22Rv1 (cell line): ENCODE measurements at regions not wholly inside any gene's neighbourhood (a gene's known extent, or its start where the extent isn't known, plus 50 kb on each side); places are given as distances from the start of the nearest gene placed in this dataset.

Experiments used
- ZFX ChIP-seq: fragments of 450-650 bp; IDR thresholded peaks from 2 replicates; pipeline ENCODE4 v1.6.1; 2017; ENCODE audit warnings: antibody characterized with exemption, borderline replicate concordance
- TF ChIP-seq, protein P1 (sequence below): fragments of 450-650 bp; IDR thresholded peaks from 2 replicates; pipeline ENCODE4 v1.5.1; 2017; ENCODE audit warnings: mild to moderate bottlenecking

DNA sequence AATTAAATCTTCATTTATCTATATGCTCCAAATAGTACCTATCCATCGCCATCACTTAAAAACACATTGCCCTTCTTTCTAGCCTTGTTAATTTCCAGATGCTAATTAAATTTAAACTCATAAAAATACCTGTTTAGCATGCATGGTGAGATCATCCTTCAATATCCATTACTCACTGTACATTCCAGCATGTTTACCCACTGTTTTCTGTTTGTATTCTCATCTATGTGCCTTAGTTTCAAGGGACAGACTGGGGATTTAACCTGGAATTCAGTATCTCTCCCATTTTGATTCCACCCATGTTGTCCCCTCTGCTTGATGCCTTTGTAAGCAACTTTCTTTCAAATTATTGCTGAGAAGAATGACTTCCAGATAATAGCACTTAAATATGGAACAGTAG is 208.0 kb downstream of the SPTSSA start:
- TF ChIP-seq, protein P1, sequence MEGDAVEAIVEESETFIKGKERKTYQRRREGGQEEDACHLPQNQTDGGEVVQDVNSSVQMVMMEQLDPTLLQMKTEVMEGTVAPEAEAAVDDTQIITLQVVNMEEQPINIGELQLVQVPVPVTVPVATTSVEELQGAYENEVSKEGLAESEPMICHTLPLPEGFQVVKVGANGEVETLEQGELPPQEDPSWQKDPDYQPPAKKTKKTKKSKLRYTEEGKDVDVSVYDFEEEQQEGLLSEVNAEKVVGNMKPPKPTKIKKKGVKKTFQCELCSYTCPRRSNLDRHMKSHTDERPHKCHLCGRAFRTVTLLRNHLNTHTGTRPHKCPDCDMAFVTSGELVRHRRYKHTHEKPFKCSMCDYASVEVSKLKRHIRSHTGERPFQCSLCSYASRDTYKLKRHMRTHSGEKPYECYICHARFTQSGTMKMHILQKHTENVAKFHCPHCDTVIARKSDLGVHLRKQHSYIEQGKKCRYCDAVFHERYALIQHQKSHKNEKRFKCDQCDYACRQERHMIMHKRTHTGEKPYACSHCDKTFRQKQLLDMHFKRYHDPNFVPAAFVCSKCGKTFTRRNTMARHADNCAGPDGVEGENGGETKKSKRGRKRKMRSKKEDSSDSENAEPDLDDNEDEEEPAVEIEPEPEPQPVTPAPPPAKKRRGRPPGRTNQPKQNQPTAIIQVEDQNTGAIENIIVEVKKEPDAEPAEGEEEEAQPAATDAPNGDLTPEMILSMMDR, result no peak
- TF ChIP-seq ZFX, result no peak
